GM12891 (cell line): ENCODE measurements at regions not wholly inside any gene's neighbourhood (a gene's known extent, or its start where the extent isn't known, plus 50 kb on each side); places are given as distances from the start of the nearest gene placed in this dataset.

Experiments
- PAX5 ChIP-seq: IDR thresholded peaks from 2 replicates; pipeline ENCODE4 v1.6.1; 2011; ENCODE audit warnings: low read length, moderate library complexity, mild to moderate bottlenecking; ENCODE audit not compliant: insufficient read depth, severe bottlenecking
- POLR2A ChIP-seq: IDR thresholded peaks from 2 replicates; pipeline ENCODE4 v1.6.1; 2011; ENCODE audit warnings: low read depth, low read length, control low read depth
- POLR2AphosphoS5 ChIP-seq: IDR thresholded peaks from 2 replicates; pipeline ENCODE4 v1.6.1; 2011; ENCODE audit warnings: low read depth, low read length, control low read depth
- SPI1 ChIP-seq: IDR thresholded peaks from 2 replicates; pipeline ENCODE4 v1.6.1; 2011; ENCODE audit warnings: low read depth, low read length, control low read depth
- TAF1 ChIP-seq: IDR thresholded peaks from 2 replicates; pipeline ENCODE4 v1.6.1; 2011; ENCODE audit warnings: low read depth, low read length, control low read depth

DNA sequence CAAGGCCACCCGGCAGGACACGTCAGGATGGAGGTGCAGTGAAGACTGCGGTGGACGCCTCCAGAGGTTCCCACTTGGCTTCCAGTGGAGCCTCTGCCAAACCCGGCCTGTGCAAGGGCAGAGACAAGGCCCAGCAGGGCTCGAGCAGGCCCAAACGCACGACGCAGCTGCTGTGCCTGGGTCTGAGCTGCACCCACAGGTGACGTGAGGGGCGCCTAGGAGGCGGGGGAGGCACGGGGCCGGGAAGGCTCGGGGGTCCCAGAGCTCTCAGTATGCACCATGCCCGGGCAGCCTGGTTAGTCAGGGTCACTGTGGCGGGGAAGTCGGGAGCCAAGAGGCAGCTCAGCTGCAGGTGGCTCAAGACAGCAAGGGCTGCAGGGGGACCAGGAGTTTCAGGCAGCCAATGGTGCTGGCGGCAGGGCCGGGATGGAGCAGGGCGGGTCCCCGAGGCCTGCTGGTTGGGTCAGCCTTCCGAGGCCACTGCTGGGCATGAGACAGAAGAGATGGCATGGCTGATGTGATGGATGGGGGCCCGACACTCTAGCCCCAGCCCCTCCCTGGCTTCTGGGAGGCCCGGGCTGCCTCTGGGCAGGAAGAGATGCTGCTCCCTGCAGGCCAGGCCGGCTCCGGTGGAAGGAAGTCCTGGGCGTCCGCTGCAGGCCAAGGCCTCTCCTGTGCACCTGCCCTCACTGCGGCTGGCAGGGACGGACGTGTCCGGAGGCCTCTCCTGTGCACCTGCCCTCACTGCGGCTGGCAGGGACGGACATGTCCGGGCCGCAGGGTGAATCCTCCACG is 72.2 kb upstream of the CFAP46 start:
- TF ChIP-seq PAX5 (no peak), TAF1 (no peak), POLR2AphosphoS5 (no peak), POLR2A (no peak), SPI1 (no peak)
